Neuronal stem cell (in vitro differentiated cells): ENCODE measurements at regions not wholly inside any gene's neighbourhood (a gene's known extent, or its start where the extent isn't known, plus 50 kb on each side); places are given as distances from the start of the nearest gene placed in this dataset.

ENCODE experiments used
- DNase-seq: peaks from one replicate; pipeline ENCODE4 v3.0.0-alpha.2; 2013; ENCODE audit warnings: low spot score
- H2AFZ ChIP-seq: one replicate; pipeline ENCODE4 v1.6.1; 2013; ENCODE audit warnings: mild to moderate bottlenecking, low read length, inconsistent platforms
- H2AK5ac ChIP-seq: 2 replicates; pipeline ENCODE4 v1.6.1; 2013; ENCODE audit warnings: low read depth, mild to moderate bottlenecking, inconsistent platforms, low read length, moderate library complexity, mixed read lengths
- H2BK120ac ChIP-seq: 2 replicates; pipeline ENCODE4 v1.6.1; 2013; ENCODE audit warnings: low read depth, mild to moderate bottlenecking, inconsistent platforms, low read length, moderate library complexity, mixed read lengths
- H2BK12ac ChIP-seq: one replicate; pipeline ENCODE4 v1.6.1; 2013; ENCODE audit warnings: low read length, inconsistent platforms
- H2BK15ac ChIP-seq: 2 replicates; pipeline ENCODE4 v1.6.1; 2013; ENCODE audit warnings: mild to moderate bottlenecking, low read length, inconsistent platforms, mixed read lengths
- H2BK5ac ChIP-seq: one replicate; pipeline ENCODE4 v1.6.1; 2013; ENCODE audit warnings: inconsistent platforms, mild to moderate bottlenecking, low read length, moderate library complexity
- H3K14ac ChIP-seq: one replicate; pipeline ENCODE4 v1.6.1; 2013; ENCODE audit warnings: low read length, inconsistent platforms
- H3K18ac ChIP-seq: 2 replicates; pipeline ENCODE4 v1.6.1; 2013; ENCODE audit warnings: low read length, inconsistent platforms
- H3K23ac ChIP-seq: 2 replicates; pipeline ENCODE4 v1.6.1; 2013; ENCODE audit warnings: low read depth, mild to moderate bottlenecking, mixed read lengths, low read length, inconsistent platforms; ENCODE audit not compliant: poor library complexity
- H3K27ac ChIP-seq: replicated peaks from 3 replicates; pipeline ENCODE4 v1.5.1; 2013; ENCODE audit warnings: low read length, inconsistent platforms
- H3K27me3 ChIP-seq, 3 experiments: 2 replicates each; pipeline ENCODE4 v1.6.1; 2013; ENCODE audit warnings: low read length in 3 of 3, mild to moderate bottlenecking in 2 of 3, inconsistent platforms in 1 of 3, low read depth in 1 of 3, mixed read lengths in 1 of 3, moderate library complexity in 1 of 3; ENCODE audit not compliant: control insufficient read depth in 3 of 3, insufficient read depth in 3 of 3
- H3K36me3 ChIP-seq, 2 donors: replicated peaks in 1 of 2; 2 replicates each; pipeline ENCODE4 v1.6.1; 2013; ENCODE audit warnings: low read length in 2 of 2; ENCODE audit not compliant: control insufficient read depth in 2 of 2, insufficient read depth in 2 of 2
- H3K4ac ChIP-seq: 2 replicates; pipeline ENCODE4 v1.6.1; 2013; ENCODE audit warnings: inconsistent platforms, mild to moderate bottlenecking, low read length, moderate library complexity
- H3K4me1 ChIP-seq, 2 donors: 1 replicate in 1 of 2; 2 replicates in 1 of 2; pipeline ENCODE4 v1.6.1; 2013; ENCODE audit warnings: low read length in 2 of 2, low read depth in 1 of 2; ENCODE audit not compliant: control insufficient read depth in 2 of 2, insufficient read depth in 1 of 2
- H3K4me2 ChIP-seq: one replicate; pipeline ENCODE4 v1.6.1; 2013; ENCODE audit warnings: mild to moderate bottlenecking, low read length, inconsistent platforms; ENCODE audit not compliant: insufficient read depth, poor library complexity, severe bottlenecking
- H3K4me3 ChIP-seq, 2 donors: 2 replicates each; pipeline ENCODE4 v1.5.1; 2013; ENCODE audit warnings: low read length in 2 of 2, mild to moderate bottlenecking in 2 of 2, inconsistent platforms in 1 of 2, moderate library complexity in 1 of 2
- H3K79me1 ChIP-seq: one replicate; pipeline ENCODE4 v1.6.1; 2013; ENCODE audit warnings: low read depth, mild to moderate bottlenecking, inconsistent platforms, low read length, moderate library complexity
- H3K9ac ChIP-seq: one replicate; pipeline ENCODE4 v1.6.1; 2013; ENCODE audit warnings: mild to moderate bottlenecking, low read depth, low read length, inconsistent platforms; ENCODE audit not compliant: poor library complexity
- H3K9me3 ChIP-seq, 2 donors: replicated peaks in 1 of 2; 2 replicates each; pipeline versions ENCODE3 to v1.6.1; 2013; ENCODE audit warnings: low read length in 2 of 2, mild to moderate bottlenecking in 2 of 2, inconsistent platforms in 1 of 2, low read depth in 1 of 2, mixed read lengths in 1 of 2, moderate library complexity in 1 of 2; ENCODE audit not compliant: control insufficient read depth in 2 of 2, insufficient read depth in 1 of 2
- H4K8ac ChIP-seq: one replicate; pipeline ENCODE4 v1.6.1; 2013; ENCODE audit warnings: low read depth, mild to moderate bottlenecking, inconsistent platforms, low read length, moderate library complexity
- H4K91ac ChIP-seq: one replicate; pipeline ENCODE4 v1.6.1; 2013; ENCODE audit warnings: low read length, low read depth, mild to moderate bottlenecking, inconsistent platforms; ENCODE audit not compliant: poor library complexity
- WGBS, 2 donors: extraction: QIAGEN DNeasy Blood & Tissue Kit; methylation state at CpG; one replicate each; pipeline ENCODE4 v1.1.7; 2013; ENCODE audit warnings: missing lambda C conversion rate in 2 of 2, mixed read lengths in 1 of 2; ENCODE audit not compliant: insufficient read length in 2 of 2, insufficient replicate concordance in 1 of 2; ENCODE audit errors: extremely low coverage in 2 of 2; 5-methylcytosine and 5-hydroxymethylcytosine counted together

DNA sequence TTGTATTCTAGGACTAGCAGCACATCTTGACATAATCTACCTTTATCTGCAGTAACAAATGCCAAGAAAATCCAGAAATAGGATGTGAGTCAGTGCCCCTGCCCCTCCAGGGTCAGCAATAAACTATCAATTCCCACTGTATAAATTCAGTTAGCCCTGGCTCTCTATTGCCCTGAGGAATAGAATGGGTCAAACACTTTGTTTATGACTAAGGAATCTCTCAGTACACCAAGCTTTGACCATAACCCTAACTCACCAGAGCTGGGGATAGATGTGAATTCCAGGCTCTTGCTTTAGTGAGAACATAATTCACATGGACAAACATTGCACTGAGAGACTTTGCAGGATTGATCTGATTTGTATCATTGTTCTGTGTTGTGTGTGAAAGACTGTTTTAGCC lies 82.3 kb downstream of the CXXC4 start:
- H3K23ac ChIP-seq = no peak overlapping the region
- H3K14ac ChIP-seq = no peak overlapping the region
- no peak overlapping the region for H2BK15ac ChIP-seq
- H3K4me1 ChIP-seq = peaks cover 6 to 13% of the 10 kb centered on the region in 2 donors
- no peaks in the 10 kb centered on the region for H3K9me3 ChIP-seq
- no peaks in the 10 kb centered on the region for H3K79me1 ChIP-seq
- no peak overlapping the region for H2AK5ac ChIP-seq
- H2AFZ ChIP-seq = peak overlapping the region; percentile 11
- H3K4me3 ChIP-seq = no peak overlapping the region
- no peak overlapping the region for H2BK12ac ChIP-seq
- DNase-seq = no peak
- H3K36me3 ChIP-seq = no peaks in the 10 kb centered on the region
- H2BK5ac ChIP-seq = no peak overlapping the region
- H4K8ac ChIP-seq = no peak overlapping the region
- H4K91ac ChIP-seq = no peak overlapping the region
- no peak overlapping the region for H3K9ac ChIP-seq
- H3K4me2 ChIP-seq = no peak overlapping the region
- H3K27me3 ChIP-seq = no peaks in the 10 kb centered on the region
- H3K4ac ChIP-seq = no peak overlapping the region
- no peak overlapping the region for H3K27ac ChIP-seq
- no peak overlapping the region for H3K18ac ChIP-seq
- H2BK120ac ChIP-seq = no peak overlapping the region

DNA sequence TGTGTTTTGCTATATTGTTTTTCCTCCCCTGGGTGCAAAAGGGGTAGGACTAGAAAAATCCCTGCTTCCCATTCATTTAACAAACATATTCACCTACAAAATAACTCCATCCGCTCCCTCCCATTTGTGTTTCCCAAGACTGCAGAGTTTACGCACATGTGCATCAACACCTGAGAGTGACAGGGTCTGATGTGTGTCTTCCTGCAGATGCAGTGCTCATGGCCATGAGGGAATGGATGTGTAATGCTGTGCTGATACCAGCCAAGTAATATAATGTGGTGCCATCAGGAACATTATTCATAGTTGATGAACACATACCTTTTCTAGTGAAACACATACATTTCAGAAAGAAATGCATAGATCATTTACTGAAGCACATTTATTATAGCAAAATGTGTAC lies 83.2 kb downstream of the CXXC4 start:
- DNase-seq = no peak
- Histone ChIP-seq H4K8ac (no peak overlapping the region), H3K4me1 (peaks cover 1 to 8% of the 10 kb centered on the region in 2 donors), H3K36me3 (no peaks in the 10 kb centered on the region), H3K23ac (no peak overlapping the region), H3K4ac (no peak overlapping the region), H3K4me3 (no peak overlapping the region), H2BK15ac (no peak overlapping the region), H3K9me3 (no peaks in the 10 kb centered on the region), H2BK5ac (no peak overlapping the region), H2AK5ac (no peak overlapping the region), H4K91ac (no peak overlapping the region), H3K9ac (no peak overlapping the region), H2AFZ (no peak overlapping the region), H3K18ac (no peak overlapping the region), H3K27me3 (no peaks in the 10 kb centered on the region), H3K4me2 (no peak overlapping the region), H2BK12ac (no peak overlapping the region), H3K27ac (no peak overlapping the region), H3K79me1 (no peaks in the 10 kb centered on the region), H3K14ac (no peak overlapping the region), H2BK120ac (no peak overlapping the region)
- WGBS, 2 donors = no CpG with 5 or more reads among the region's 2 CpGs

DNA sequence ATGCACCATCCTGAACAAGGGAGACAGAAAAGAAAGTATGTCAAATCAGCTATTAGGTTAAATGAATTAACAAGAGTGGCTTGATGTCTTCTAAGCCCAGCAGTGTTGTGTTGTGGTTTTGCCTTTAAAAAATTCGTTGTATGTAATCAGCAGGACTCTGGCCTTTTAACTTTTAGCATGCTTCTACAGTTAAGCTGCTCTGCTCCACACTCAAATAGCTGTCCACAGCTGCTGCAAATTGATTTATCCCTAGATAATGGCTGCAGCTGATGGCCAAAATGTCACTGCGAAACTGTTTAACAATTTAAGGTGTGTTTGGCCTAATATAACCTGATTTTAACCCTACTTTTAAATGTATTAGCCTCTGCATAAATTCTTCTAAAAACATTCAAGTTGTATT lies 85.8 kb downstream of the CXXC4 start:
- Histone ChIP-seq H3K14ac (no peak overlapping the region), H2BK12ac (no peak overlapping the region), H4K91ac (no peak overlapping the region), H3K4me3 (no peak overlapping the region), H3K9me3 (no peaks in the 10 kb centered on the region), H3K4me1 (peaks cover 0 to 8% of the 10 kb centered on the region in 2 donors), H3K27ac (no peak overlapping the region), H2AFZ (peak overlapping the region; percentile 75), H3K4me2 (no peak overlapping the region), H2BK5ac (no peak overlapping the region), H3K4ac (no peak overlapping the region), H2BK15ac (no peak overlapping the region), H2BK120ac (no peak overlapping the region), H3K23ac (no peak overlapping the region), H4K8ac (no peak overlapping the region), H2AK5ac (no peak overlapping the region), H3K79me1 (no peaks in the 10 kb centered on the region), H3K9ac (no peak overlapping the region), H3K36me3 (no peaks in the 10 kb centered on the region), H3K27me3 (no peaks in the 10 kb centered on the region), H3K18ac (no peak overlapping the region)
- no CpG with 5 or more reads among the region's 2 CpGs for WGBS, 2 donors
- DNase-seq = no peak

DNA sequence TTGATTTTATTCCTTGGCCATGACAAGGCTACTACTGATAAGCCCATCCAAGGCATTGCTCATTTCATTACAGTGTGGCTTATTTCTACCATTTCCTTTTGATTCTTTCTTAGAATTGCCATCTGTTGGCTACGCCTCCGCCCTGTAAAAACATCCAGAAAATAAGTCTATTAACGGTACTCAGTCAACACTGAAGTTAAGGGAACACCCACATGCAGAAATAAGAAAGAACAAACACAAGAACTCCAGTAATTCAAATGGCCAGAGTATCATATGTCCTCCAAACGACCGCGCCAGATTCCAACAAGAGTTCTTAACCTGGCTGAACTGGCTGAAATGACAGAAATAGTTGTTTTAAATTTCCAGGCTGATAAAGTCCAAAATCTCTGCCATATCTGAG lies 90.3 kb downstream of the CXXC4 start:
- no CpG with 5 or more reads among the region's 6 CpGs for WGBS, 2 donors
- no peak overlapping the region for H4K8ac ChIP-seq
- H3K23ac ChIP-seq = no peak overlapping the region
- no peak overlapping the region for H2BK5ac ChIP-seq
- no peak overlapping the region for H3K4ac ChIP-seq
- H3K27me3 ChIP-seq = no peaks in the 10 kb centered on the region
- no peaks in the 10 kb centered on the region for H3K79me1 ChIP-seq
- no peaks in the 10 kb centered on the region for H3K36me3 ChIP-seq
- no peak for DNase-seq
- H3K27ac ChIP-seq = no peak overlapping the region
- H3K4me1 ChIP-seq = peaks cover 0 to 8% of the 10 kb centered on the region in 2 donors
- H3K18ac ChIP-seq = no peak overlapping the region
- H3K9ac ChIP-seq = no peak overlapping the region
- H3K9me3 ChIP-seq = peaks cover 2 to 5% of the 10 kb centered on the region in 2 donors
- H4K91ac ChIP-seq = no peak overlapping the region
- no peak overlapping the region for H3K4me2 ChIP-seq
- no peak overlapping the region for H3K14ac ChIP-seq
- H2AFZ ChIP-seq = peak overlapping the region; percentile 30
- no peak overlapping the region for H2BK12ac ChIP-seq
- H2BK120ac ChIP-seq = no peak overlapping the region
- no peak overlapping the region for H3K4me3 ChIP-seq
- no peak overlapping the region for H2AK5ac ChIP-seq
- H2BK15ac ChIP-seq = no peak overlapping the region
